ENCODE measurements at regions not wholly inside any gene's neighbourhood (a gene's known extent, or its start where the extent isn't known, plus 50 kb on each side); places are given as distances from the start of the nearest gene placed in this dataset.

DNA sequence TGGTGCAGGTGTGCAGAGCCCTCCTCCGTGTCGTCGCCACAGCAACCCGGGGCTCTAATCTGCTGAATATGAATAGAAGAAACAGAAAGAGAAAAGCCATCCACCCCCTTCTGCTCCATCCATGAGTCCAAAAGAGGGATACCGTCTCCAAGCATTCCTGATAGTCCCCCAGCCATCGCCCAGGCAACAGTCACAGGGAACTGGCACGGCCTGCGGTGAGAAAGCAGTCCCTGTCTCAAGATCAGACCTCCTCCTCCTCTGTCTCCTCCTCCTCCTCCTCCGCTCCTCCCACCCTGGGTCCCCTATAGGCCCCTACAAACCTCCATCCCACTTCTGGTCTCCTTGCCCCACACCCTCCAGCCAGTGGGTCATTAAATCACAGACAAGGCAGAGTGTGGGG lies 308.1 kb upstream of the MPDZ start (continued):
- TF ChIP-seq, protein P1, sequence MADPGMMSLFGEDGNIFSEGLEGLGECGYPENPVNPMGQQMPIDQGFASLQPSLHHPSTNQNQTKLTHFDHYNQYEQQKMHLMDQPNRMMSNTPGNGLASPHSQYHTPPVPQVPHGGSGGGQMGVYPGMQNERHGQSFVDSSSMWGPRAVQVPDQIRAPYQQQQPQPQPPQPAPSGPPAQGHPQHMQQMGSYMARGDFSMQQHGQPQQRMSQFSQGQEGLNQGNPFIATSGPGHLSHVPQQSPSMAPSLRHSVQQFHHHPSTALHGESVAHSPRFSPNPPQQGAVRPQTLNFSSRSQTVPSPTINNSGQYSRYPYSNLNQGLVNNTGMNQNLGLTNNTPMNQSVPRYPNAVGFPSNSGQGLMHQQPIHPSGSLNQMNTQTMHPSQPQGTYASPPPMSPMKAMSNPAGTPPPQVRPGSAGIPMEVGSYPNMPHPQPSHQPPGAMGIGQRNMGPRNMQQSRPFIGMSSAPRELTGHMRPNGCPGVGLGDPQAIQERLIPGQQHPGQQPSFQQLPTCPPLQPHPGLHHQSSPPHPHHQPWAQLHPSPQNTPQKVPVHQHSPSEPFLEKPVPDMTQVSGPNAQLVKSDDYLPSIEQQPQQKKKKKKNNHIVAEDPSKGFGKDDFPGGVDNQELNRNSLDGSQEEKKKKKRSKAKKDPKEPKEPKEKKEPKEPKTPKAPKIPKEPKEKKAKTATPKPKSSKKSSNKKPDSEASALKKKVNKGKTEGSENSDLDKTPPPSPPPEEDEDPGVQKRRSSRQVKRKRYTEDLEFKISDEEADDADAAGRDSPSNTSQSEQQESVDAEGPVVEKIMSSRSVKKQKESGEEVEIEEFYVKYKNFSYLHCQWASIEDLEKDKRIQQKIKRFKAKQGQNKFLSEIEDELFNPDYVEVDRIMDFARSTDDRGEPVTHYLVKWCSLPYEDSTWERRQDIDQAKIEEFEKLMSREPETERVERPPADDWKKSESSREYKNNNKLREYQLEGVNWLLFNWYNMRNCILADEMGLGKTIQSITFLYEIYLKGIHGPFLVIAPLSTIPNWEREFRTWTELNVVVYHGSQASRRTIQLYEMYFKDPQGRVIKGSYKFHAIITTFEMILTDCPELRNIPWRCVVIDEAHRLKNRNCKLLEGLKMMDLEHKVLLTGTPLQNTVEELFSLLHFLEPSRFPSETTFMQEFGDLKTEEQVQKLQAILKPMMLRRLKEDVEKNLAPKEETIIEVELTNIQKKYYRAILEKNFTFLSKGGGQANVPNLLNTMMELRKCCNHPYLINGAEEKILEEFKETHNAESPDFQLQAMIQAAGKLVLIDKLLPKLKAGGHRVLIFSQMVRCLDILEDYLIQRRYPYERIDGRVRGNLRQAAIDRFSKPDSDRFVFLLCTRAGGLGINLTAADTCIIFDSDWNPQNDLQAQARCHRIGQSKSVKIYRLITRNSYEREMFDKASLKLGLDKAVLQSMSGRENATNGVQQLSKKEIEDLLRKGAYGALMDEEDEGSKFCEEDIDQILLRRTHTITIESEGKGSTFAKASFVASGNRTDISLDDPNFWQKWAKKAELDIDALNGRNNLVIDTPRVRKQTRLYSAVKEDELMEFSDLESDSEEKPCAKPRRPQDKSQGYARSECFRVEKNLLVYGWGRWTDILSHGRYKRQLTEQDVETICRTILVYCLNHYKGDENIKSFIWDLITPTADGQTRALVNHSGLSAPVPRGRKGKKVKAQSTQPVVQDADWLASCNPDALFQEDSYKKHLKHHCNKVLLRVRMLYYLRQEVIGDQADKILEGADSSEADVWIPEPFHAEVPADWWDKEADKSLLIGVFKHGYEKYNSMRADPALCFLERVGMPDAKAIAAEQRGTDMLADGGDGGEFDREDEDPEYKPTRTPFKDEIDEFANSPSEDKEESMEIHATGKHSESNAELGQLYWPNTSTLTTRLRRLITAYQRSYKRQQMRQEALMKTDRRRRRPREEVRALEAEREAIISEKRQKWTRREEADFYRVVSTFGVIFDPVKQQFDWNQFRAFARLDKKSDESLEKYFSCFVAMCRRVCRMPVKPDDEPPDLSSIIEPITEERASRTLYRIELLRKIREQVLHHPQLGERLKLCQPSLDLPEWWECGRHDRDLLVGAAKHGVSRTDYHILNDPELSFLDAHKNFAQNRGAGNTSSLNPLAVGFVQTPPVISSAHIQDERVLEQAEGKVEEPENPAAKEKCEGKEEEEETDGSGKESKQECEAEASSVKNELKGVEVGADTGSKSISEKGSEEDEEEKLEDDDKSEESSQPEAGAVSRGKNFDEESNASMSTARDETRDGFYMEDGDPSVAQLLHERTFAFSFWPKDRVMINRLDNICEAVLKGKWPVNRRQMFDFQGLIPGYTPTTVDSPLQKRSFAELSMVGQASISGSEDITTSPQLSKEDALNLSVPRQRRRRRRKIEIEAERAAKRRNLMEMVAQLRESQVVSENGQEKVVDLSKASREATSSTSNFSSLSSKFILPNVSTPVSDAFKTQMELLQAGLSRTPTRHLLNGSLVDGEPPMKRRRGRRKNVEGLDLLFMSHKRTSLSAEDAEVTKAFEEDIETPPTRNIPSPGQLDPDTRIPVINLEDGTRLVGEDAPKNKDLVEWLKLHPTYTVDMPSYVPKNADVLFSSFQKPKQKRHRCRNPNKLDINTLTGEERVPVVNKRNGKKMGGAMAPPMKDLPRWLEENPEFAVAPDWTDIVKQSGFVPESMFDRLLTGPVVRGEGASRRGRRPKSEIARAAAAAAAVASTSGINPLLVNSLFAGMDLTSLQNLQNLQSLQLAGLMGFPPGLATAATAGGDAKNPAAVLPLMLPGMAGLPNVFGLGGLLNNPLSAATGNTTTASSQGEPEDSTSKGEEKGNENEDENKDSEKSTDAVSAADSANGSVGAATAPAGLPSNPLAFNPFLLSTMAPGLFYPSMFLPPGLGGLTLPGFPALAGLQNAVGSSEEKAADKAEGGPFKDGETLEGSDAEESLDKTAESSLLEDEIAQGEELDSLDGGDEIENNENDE (IDR thresholded peaks at IDR 0.05; ENCODE audit: low read depth, low read length): no peak
- TF ChIP-seq, protein P2, sequence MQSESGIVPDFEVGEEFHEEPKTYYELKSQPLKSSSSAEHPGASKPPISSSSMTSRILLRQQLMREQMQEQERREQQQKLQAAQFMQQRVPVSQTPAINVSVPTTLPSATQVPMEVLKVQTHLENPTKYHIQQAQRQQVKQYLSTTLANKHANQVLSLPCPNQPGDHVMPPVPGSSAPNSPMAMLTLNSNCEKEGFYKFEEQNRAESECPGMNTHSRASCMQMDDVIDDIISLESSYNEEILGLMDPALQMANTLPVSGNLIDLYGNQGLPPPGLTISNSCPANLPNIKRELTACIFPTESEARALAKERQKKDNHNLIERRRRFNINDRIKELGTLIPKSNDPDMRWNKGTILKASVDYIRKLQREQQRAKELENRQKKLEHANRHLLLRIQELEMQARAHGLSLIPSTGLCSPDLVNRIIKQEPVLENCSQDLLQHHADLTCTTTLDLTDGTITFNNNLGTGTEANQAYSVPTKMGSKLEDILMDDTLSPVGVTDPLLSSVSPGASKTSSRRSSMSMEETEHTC (IDR thresholded peaks at IDR 0.05): no peak
- TF ChIP-seq SUPT5H (IDR thresholded peaks at IDR 0.05) (no peak), NBN (IDR thresholded peaks at IDR 0.05; ENCODE audit: low read depth) (no peak), POLR2B (IDR thresholded peaks at IDR 0.05; ENCODE audit: low read depth, partially characterized antibody) (no peak), ZNF586 (CRISPR knock-in tag; conservative IDR thresholded peaks at IDR 0.05) (no peak), IRF2 (CRISPR knock-in tag; IDR thresholded peaks at IDR 0.05) (no peak), ZBTB8A (IDR thresholded peaks at IDR 0.05; ENCODE audit: partially characterized antibody) (no peak)
- TF ChIP-seq, protein P3, sequence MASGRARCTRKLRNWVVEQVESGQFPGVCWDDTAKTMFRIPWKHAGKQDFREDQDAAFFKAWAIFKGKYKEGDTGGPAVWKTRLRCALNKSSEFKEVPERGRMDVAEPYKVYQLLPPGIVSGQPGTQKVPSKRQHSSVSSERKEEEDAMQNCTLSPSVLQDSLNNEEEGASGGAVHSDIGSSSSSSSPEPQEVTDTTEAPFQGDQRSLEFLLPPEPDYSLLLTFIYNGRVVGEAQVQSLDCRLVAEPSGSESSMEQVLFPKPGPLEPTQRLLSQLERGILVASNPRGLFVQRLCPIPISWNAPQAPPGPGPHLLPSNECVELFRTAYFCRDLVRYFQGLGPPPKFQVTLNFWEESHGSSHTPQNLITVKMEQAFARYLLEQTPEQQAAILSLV (tag; IDR thresholded peaks at IDR 0.05): no peak
- TF ChIP-seq, protein P4, sequence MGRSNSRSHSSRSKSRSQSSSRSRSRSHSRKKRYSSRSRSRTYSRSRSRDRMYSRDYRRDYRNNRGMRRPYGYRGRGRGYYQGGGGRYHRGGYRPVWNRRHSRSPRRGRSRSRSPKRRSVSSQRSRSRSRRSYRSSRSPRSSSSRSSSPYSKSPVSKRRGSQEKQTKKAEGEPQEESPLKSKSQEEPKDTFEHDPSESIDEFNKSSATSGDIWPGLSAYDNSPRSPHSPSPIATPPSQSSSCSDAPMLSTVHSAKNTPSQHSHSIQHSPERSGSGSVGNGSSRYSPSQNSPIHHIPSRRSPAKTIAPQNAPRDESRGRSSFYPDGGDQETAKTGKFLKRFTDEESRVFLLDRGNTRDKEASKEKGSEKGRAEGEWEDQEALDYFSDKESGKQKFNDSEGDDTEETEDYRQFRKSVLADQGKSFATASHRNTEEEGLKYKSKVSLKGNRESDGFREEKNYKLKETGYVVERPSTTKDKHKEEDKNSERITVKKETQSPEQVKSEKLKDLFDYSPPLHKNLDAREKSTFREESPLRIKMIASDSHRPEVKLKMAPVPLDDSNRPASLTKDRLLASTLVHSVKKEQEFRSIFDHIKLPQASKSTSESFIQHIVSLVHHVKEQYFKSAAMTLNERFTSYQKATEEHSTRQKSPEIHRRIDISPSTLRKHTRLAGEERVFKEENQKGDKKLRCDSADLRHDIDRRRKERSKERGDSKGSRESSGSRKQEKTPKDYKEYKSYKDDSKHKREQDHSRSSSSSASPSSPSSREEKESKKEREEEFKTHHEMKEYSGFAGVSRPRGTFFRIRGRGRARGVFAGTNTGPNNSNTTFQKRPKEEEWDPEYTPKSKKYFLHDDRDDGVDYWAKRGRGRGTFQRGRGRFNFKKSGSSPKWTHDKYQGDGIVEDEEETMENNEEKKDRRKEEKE (IDR thresholded peaks at IDR 0.05; ENCODE audit: borderline replicate concordance in 1 of 2, control insufficient read depth in 1 of 2, low read depth in 2 of 2, low read length in 1 of 2): no peak

Measured in K562 (cell line).